Smooth muscle cell (in vitro differentiated cells): ENCODE measurements at regions not wholly inside any gene's neighbourhood (a gene's known extent, or its start where the extent isn't known, plus 50 kb on each side); places are given as distances from the start of the nearest gene placed in this dataset.
"Not testable (repeated sequence)": the region's sequence is repeated elsewhere in the genome, so short reads cannot be mapped to it uniquely, and the experiment has no call there.

Experiments
- DNase-seq: peaks from one replicate; lab custom pipeline; 2025; ENCODE audit not compliant: unreplicated experiment; lab: John Stamatoyannopoulos, UW
- H2AFZ ChIP-seq: fragments of 200-600 bp; sonication (generic); 2 replicates; pipeline ENCODE4 v1.6.0; 2016; ENCODE audit warnings: antibody characterized with exemption, low read depth, mild to moderate bottlenecking
- H3F3A ChIP-seq: fragments of 200-600 bp; sonication (generic); 2 replicates; pipeline ENCODE4 v1.6.0; 2017; ENCODE audit warnings: antibody characterized with exemption, low read depth
- H3K27ac ChIP-seq: fragments of 200-600 bp; sonication (generic); 2 replicates; pipeline ENCODE4 v1.5.1; 2016; ENCODE audit warnings: low read depth, mild to moderate bottlenecking
- H3K27me3 ChIP-seq: fragments of 200-600 bp; sonication (generic); 2 replicates; pipeline ENCODE4 v1.6.1; 2016; ENCODE audit warnings: low read depth, mild to moderate bottlenecking
- H3K36me3 ChIP-seq: fragments of 200-600 bp; sonication (generic); 2 replicates; pipeline ENCODE4 v1.5.1; 2016; ENCODE audit warnings: low read depth
- H3K4me1 ChIP-seq: fragments of 200-600 bp; sonication (generic); 2 replicates; pipeline ENCODE4 v1.5.1; 2016; ENCODE audit warnings: low read depth
- H3K4me2 ChIP-seq: fragments of 200-600 bp; sonication (generic); 2 replicates; pipeline ENCODE4 v1.6.0; 2016; ENCODE audit warnings: mild to moderate bottlenecking
- H3K4me3 ChIP-seq: fragments of 200-600 bp; sonication (generic); 2 replicates; pipeline ENCODE4 v1.5.1; 2016; ENCODE audit warnings: mild to moderate bottlenecking
- H3K79me2 ChIP-seq: fragments of 200-600 bp; sonication (generic); 2 replicates; pipeline ENCODE4 v1.6.0; 2016; ENCODE audit warnings: low read depth, mild to moderate bottlenecking
- H3K9ac ChIP-seq: fragments of 200-600 bp; sonication (generic); 2 replicates; pipeline ENCODE4 v1.6.0; 2016; ENCODE audit warnings: low read depth
- H3K9me3 ChIP-seq: fragments of 200-600 bp; sonication (generic); replicated peaks from 2 replicates; pipeline ENCODE4 v1.5.1; 2016; ENCODE audit warnings: low read depth
- H4K20me1 ChIP-seq: fragments of 200-600 bp; sonication (generic); 2 replicates; pipeline ENCODE4 v1.6.0; 2016; ENCODE audit warnings: low read depth
- CTCF ChIP-seq: fragments of 200-600 bp; sonication (generic); IDR thresholded peaks from 2 replicates; pipeline ENCODE4 v1.5.1; 2017; ENCODE audit warnings: borderline replicate concordance, mild to moderate bottlenecking, antibody characterized with exemption; ENCODE audit not compliant: insufficient read depth, poor library complexity, severe bottlenecking
- WGBS: methylation state at CpG from one replicate; pipeline ENCODE4 v1.1.7; 2016; ENCODE audit warnings: low lambda C conversion rate; 5-methylcytosine and 5-hydroxymethylcytosine counted together

- H4K20me1 ChIP-seq = no peaks in the 10 kb centered on the region
- WGBS = 96% methylated on average over 1 of the region's 1 CpG
- H3F3A ChIP-seq = no peaks in the 10 kb centered on the region
- no peak overlapping the region for H3K4me3 ChIP-seq
- no peak overlapping the region for H3K4me2 ChIP-seq
- H3K27ac ChIP-seq = no peak overlapping the region
- H3K79me2 ChIP-seq = no peaks in the 10 kb centered on the region
- DNase-seq = no peak
- no peak for TF ChIP-seq CTCF
- no peak overlapping the region for H3K9ac ChIP-seq
- H3K27me3 ChIP-seq = no peaks in the 10 kb centered on the region
- H3K36me3 ChIP-seq = no peaks in the 10 kb centered on the region
- H3K4me1 ChIP-seq = peaks cover 7% of the 10 kb centered on the region
- no peak overlapping the region for H2AFZ ChIP-seq
- H3K9me3 ChIP-seq = no peaks in the 10 kb centered on the region
Measured at GRCh38 chr5:77861576-77861975, 85.4 kb upstream of the TBCA start.

- TF ChIP-seq CTCF = no peak
Measured at GRCh38 chr5:77859306-77859705, 83.2 kb upstream of the TBCA start.

GRCh38 chr5:77858678-77859077 is 82.5 kb upstream of the TBCA start:
- WGBS = 94% methylated on average over 9 of the region's 9 CpGs
- H3K4me1 ChIP-seq = not testable (repeated sequence)

More at GRCh38 chr5:77859306-77859705, 83.2 kb upstream of the TBCA start:
- DNase-seq = no peak
- H3K36me3 ChIP-seq = no peaks in the 10 kb centered on the region
- H3K27ac ChIP-seq = peak overlapping the region; percentile 33
- H3K9me3 ChIP-seq = no peaks in the 10 kb centered on the region
- peak overlapping the region; percentile 76 for H2AFZ ChIP-seq
- 64% methylated on average over 1 of the region's 1 CpG for WGBS
- no peaks in the 10 kb centered on the region for H3F3A ChIP-seq
- no peaks in the 10 kb centered on the region for H3K27me3 ChIP-seq
- H3K4me2 ChIP-seq = peak overlapping the region; percentile 10
- no peaks in the 10 kb centered on the region for H4K20me1 ChIP-seq
- no peak overlapping the region for H3K9ac ChIP-seq
- peaks cover 7% of the 10 kb centered on the region for H3K4me1 ChIP-seq
- no peaks in the 10 kb centered on the region for H3K79me2 ChIP-seq
- no peak overlapping the region for H3K4me3 ChIP-seq

GRCh38 chr5:77855369-77855768 is 79.2 kb upstream of the TBCA start:
- no peak overlapping the region for H3K4me3 ChIP-seq
- no peaks in the 10 kb centered on the region for H3K36me3 ChIP-seq
- H2AFZ ChIP-seq = no peak overlapping the region
- H3K27ac ChIP-seq = no peak overlapping the region
- H3K4me2 ChIP-seq = no peak overlapping the region
- peaks cover 29% of the 10 kb centered on the region for H3K4me1 ChIP-seq
- H4K20me1 ChIP-seq = no peaks in the 10 kb centered on the region
- H3K9me3 ChIP-seq = no peaks in the 10 kb centered on the region
- peaks cover 11% of the 10 kb centered on the region for H3F3A ChIP-seq
- WGBS = 58% methylated on average over 3 of the region's 3 CpGs
- H3K9ac ChIP-seq = no peak overlapping the region
- no peaks in the 10 kb centered on the region for H3K79me2 ChIP-seq
- no peak for DNase-seq
- no peak for TF ChIP-seq CTCF
- H3K27me3 ChIP-seq = no peaks in the 10 kb centered on the region

More at GRCh38 chr5:77858678-77859077, 82.5 kb upstream of the TBCA start:
- not testable (repeated sequence) for H3K79me2 ChIP-seq, H3K4me3 ChIP-seq, H3K9ac ChIP-seq, DNase-seq, H3K27ac ChIP-seq, H3K36me3 ChIP-seq, H3K27me3 ChIP-seq, H4K20me1 ChIP-seq, H3K4me2 ChIP-seq, H3F3A ChIP-seq, H3K9me3 ChIP-seq, H2AFZ ChIP-seq
